NCI-H526 treated with DMSO at 0.1 percent for 48 hours (cell line): ENCODE measurements at regions not wholly inside any gene's neighbourhood (a gene's known extent, or its start where the extent isn't known, plus 50 kb on each side); places are given as distances from the start of the nearest gene placed in this dataset.

Experiments used
- DNase-seq: peaks from one replicate; lab custom pipeline; 2025; lab: John Stamatoyannopoulos, UW

GRCh38 chr4:167290678-167291077 lies 56.4 kb upstream of the SPOCK3 start:
- DNase-seq, result peak; percentile 13

GRCh38 chr4:167308876-167309275 lies 74.6 kb upstream of the SPOCK3 start:
- DNase-seq, result no peak

- DNase-seq, result no peak
Measured at GRCh38 chr4:167321299-167321698, 87.0 kb upstream of the SPOCK3 start.

GRCh38 chr4:167339781-167340180 lies 105.5 kb upstream of the SPOCK3 start:
- no peak for DNase-seq

- DNase-seq, result no peak
Measured at GRCh38 chr4:167359711-167360110, 125.4 kb upstream of the SPOCK3 start.

GRCh38 chr4:167379076-167379835 lies 145.0 kb upstream of the SPOCK3 start:
- peak; percentile 93 for DNase-seq

GRCh38 chr4:167380964-167381363 lies 146.7 kb upstream of the SPOCK3 start:
- no peak for DNase-seq

- DNase-seq, result no peak
Measured at GRCh38 chr4:167383291-167383690, 149.0 kb upstream of the SPOCK3 start.

- DNase-seq, result no peak
Measured at GRCh38 chr4:167397586-167397985, 163.3 kb upstream of the SPOCK3 start.

- DNase-seq, result no peak
Measured at GRCh38 chr4:167399201-167399600, 164.9 kb upstream of the SPOCK3 start.

- DNase-seq, result no peak
Measured at GRCh38 chr4:167406181-167406580, 171.9 kb upstream of the SPOCK3 start.

GRCh38 chr4:167415461-167415860 lies 181.2 kb upstream of the SPOCK3 start:
- DNase-seq, result no peak

GRCh38 chr4:167419468-167420140 lies 185.3 kb upstream of the SPOCK3 start:
- no peak for DNase-seq

GRCh38 chr4:167421201-167421600 lies 186.9 kb upstream of the SPOCK3 start:
- no peak for DNase-seq

- DNase-seq, result no peak
Measured at GRCh38 chr4:167424341-167425256, 190.3 kb upstream of the SPOCK3 start.

GRCh38 chr4:167428156-167428555 lies 193.9 kb upstream of the SPOCK3 start:
- DNase-seq, result peak; percentile 20

- DNase-seq, result no peak
Measured at GRCh38 chr4:167431371-167431770, 197.1 kb upstream of the SPOCK3 start.

GRCh38 chr4:167435786-167436185 lies 201.5 kb upstream of the SPOCK3 start:
- no peak for DNase-seq

- no peak for DNase-seq
Measured at GRCh38 chr4:167443841-167444240, 209.5 kb upstream of the SPOCK3 start.

GRCh38 chr4:167452922-167453430 lies 218.7 kb upstream of the SPOCK3 start:
- no peak for DNase-seq

GRCh38 chr4:167456619-167457018 lies 222.3 kb upstream of the SPOCK3 start:
- DNase-seq, result no peak

- no peak for DNase-seq
Measured at GRCh38 chr4:167469436-167469835, 235.1 kb upstream of the SPOCK3 start.
